OCI-LY3 (cell line): ENCODE measurements at regions not wholly inside any gene's neighbourhood (a gene's known extent, or its start where the extent isn't known, plus 50 kb on each side); places are given as distances from the start of the nearest gene placed in this dataset.
"Not testable (repeated sequence)": the region's sequence is repeated elsewhere in the genome, so short reads cannot be mapped to it uniquely, and the experiment has no call there.

Experiments used
- H2AFZ ChIP-seq: fragments of 200-600, 300-600 bp; shearing (Covaris generic); 2 replicates; pipeline ENCODE4 v1.6.0; 2014; ENCODE audit warnings: antibody characterized with exemption, low read depth, low read length
- H3K27ac ChIP-seq: fragments of 200-600, 300-600 bp; sonication (generic); 2 replicates; pipeline ENCODE4 v1.5.1; 2014; ENCODE audit warnings: mild to moderate bottlenecking, low read length, moderate library complexity, mixed read lengths
- H3K27me3 ChIP-seq: fragments of 200-600, 300-600 bp; sonication (generic); 2 replicates; pipeline ENCODE4 v1.6.1; 2014; ENCODE audit warnings: low read depth, low read length, mixed read lengths
- H3K36me3 ChIP-seq: fragments of 200-600, 300-600 bp; sonication (generic); replicated peaks from 2 replicates; pipeline ENCODE3; 2014; ENCODE audit warnings: low read depth, low read length, mixed read lengths
- H3K4me1 ChIP-seq: fragments of 300-600, 200-600 bp; sonication (generic); 2 replicates; pipeline ENCODE4 v1.6.1; 2014; ENCODE audit warnings: low read length, mixed read lengths
- H3K4me2 ChIP-seq: fragments of 200-600, 300-600 bp; sonication (generic); 2 replicates; pipeline ENCODE4 v1.6.1; 2014; ENCODE audit warnings: low read length, mixed read lengths
- H3K4me3 ChIP-seq: fragments of 300-600, 200-600 bp; sonication (generic); 2 replicates; pipeline ENCODE4 v1.5.1; 2014; ENCODE audit warnings: antibody characterized with exemption, mild to moderate bottlenecking, low read length, moderate library complexity
- H3K79me2 ChIP-seq: fragments of 300-600, 200-600 bp; shearing (Covaris generic); 2 replicates; pipeline ENCODE4 v1.6.1; 2014; ENCODE audit warnings: mild to moderate bottlenecking, low read length, mixed read lengths
- H3K9ac ChIP-seq: fragments of 300-600, 200-600 bp; shearing (Covaris generic); 2 replicates; pipeline ENCODE4 v1.6.0; 2014; ENCODE audit warnings: mild to moderate bottlenecking, low read length, moderate library complexity
- H3K9me3 ChIP-seq: fragments of 200-600, 300-600 bp; shearing (Covaris generic); 2 replicates; pipeline ENCODE4 v1.6.1; 2014; ENCODE audit warnings: low read length, mixed read lengths; ENCODE audit not compliant: insufficient read depth
- H4K20me1 ChIP-seq: fragments of 200-600, 300-600 bp; sonication (generic); 2 replicates; pipeline ENCODE4 v1.6.1; 2016; ENCODE audit warnings: low read length, mixed read lengths; ENCODE audit not compliant: insufficient read depth
- CTCF ChIP-seq: fragments of 200-600, 300-600 bp; sonication (generic); IDR thresholded peaks from 2 replicates; pipeline ENCODE4 v1.5.1; 2014; ENCODE audit warnings: antibody characterized with exemption, low read length, low read depth
- EZH2phosphoT487 ChIP-seq: fragments of 200-600 bp; shearing (Covaris generic); IDR thresholded peaks from 2 replicates; pipeline ENCODE4 v1.6.1; 2018; ENCODE audit warnings: antibody characterized with exemption, mixed run types, low read depth

- not testable (repeated sequence) for H3K4me2 ChIP-seq, H4K20me1 ChIP-seq, H3K79me2 ChIP-seq, H3K36me3 ChIP-seq, H3K4me3 ChIP-seq, H2AFZ ChIP-seq, H3K27me3 ChIP-seq, H3K9me3 ChIP-seq
- Histone ChIP-seq H3K9ac (peak overlapping the region; percentile 47; the same call in 1 of the 2 replicates), H3K27ac (peak overlapping the region; percentile 67), H3K4me1 (peaks cover 14% of the 10 kb centered on the region)
Measured at GRCh38 chr14:105697955-105698354, 171.6 kb downstream of the TMEM121 start.

- not testable (repeated sequence) for H3K79me2 ChIP-seq, H3K27me3 ChIP-seq, H4K20me1 ChIP-seq, H3K36me3 ChIP-seq, H3K9me3 ChIP-seq, H3K4me3 ChIP-seq, H3K4me2 ChIP-seq, H2AFZ ChIP-seq
- H3K27ac ChIP-seq, result peak overlapping the region; percentile 81
- H3K4me1 ChIP-seq, result peaks cover 14% of the 10 kb centered on the region
- H3K9ac ChIP-seq, result peak overlapping the region; percentile 68; the same call in 1 of the 2 replicates
Measured at GRCh38 chr14:105698940-105699556, 172.7 kb downstream of the TMEM121 start.

- Histone ChIP-seq H3K4me1 (peaks cover 14% of the 10 kb centered on the region), H3K27ac (peak overlapping the region; percentile 85), H3K9ac (peak overlapping the region; percentile 66; the same call in 1 of the 2 replicates)
- H3K27me3 ChIP-seq, H3K4me2 ChIP-seq, H3K9me3 ChIP-seq, H3K79me2 ChIP-seq, H2AFZ ChIP-seq, H3K36me3 ChIP-seq, H3K4me3 ChIP-seq, H4K20me1 ChIP-seq: not testable (repeated sequence)
Measured at GRCh38 chr14:105699706-105700105, 173.3 kb downstream of the TMEM121 start.

- H2AFZ ChIP-seq, H3K4me3 ChIP-seq, H3K9me3 ChIP-seq, H3K27me3 ChIP-seq, H4K20me1 ChIP-seq, H3K36me3 ChIP-seq, H3K4me2 ChIP-seq, H3K79me2 ChIP-seq: not testable (repeated sequence)
- Histone ChIP-seq H3K9ac (peak overlapping the region; percentile 61; the same call in 1 of the 2 replicates), H3K4me1 (peaks cover 14% of the 10 kb centered on the region), H3K27ac (peak overlapping the region; percentile 85)
Measured at GRCh38 chr14:105700146-105700545, 173.8 kb downstream of the TMEM121 start.

- Histone ChIP-seq H3K27me3 (no peaks in the 10 kb centered on the region), H3K36me3 (no peaks in the 10 kb centered on the region), H3K79me2 (no peaks in the 10 kb centered on the region), H3K27ac (peak overlapping the region; percentile 85), H2AFZ (no peak overlapping the region), H3K9ac (peak overlapping the region; percentile 61; the same call in 1 of the 2 replicates), H3K4me3 (no peak overlapping the region), H3K4me2 (no peak overlapping the region), H3K9me3 (no peaks in the 10 kb centered on the region), H4K20me1 (no peaks in the 10 kb centered on the region), H3K4me1 (peaks cover 14% of the 10 kb centered on the region)
- TF ChIP-seq CTCF (no peak), EZH2phosphoT487 (no peak)
Measured at GRCh38 chr14:105700622-105701288, 174.4 kb downstream of the TMEM121 start.
